ENCODE measurements at regions not wholly inside any gene's neighbourhood (a gene's known extent, or its start where the extent isn't known, plus 50 kb on each side); places are given as distances from the start of the nearest gene placed in this dataset.

GRCh38 chr2:16194530-16194929, 254.2 kb downstream of the MYCN start:
- ChIA-PET CTCF (no interaction called here), POLR2A (no interaction called here)

GRCh38 chr2:16194096-16194390, 253.7 kb downstream of the MYCN start:
- no peaks in the 10 kb centered on the region for H3K27me3 ChIP-seq (ENCODE audit: insufficient read depth, low read length, poor library complexity, severe bottlenecking)
- no peak overlapping the region for H3K4me3 ChIP-seq (ENCODE audit: low read length)
- H3K4me1 ChIP-seq (ENCODE audit: insufficient read depth, low read length) = no peaks in the 10 kb centered on the region
- DNase-seq = no peak
- CTCF ChIA-PET = no interaction called here
- POLR2A ChIA-PET = no interaction called here
- H3K36me3 ChIP-seq (ENCODE audit: insufficient read depth, low read length) = no peaks in the 10 kb centered on the region
- no peak overlapping the region for H3K4me3 Mint-ChIP-seq
- H3K9me3 Mint-ChIP-seq = peaks cover 0 to 4% (median 2%) of the 10 kb centered on the region in 5 donors
- H3K4me1 Mint-ChIP-seq = no peaks in the 10 kb centered on the region
- H3K27ac Mint-ChIP-seq = no peak overlapping the region
- H3K27ac ChIP-seq (ENCODE audit: low read depth, low read length) = no peak overlapping the region
- H3K36me3 Mint-ChIP-seq = no peaks in the 10 kb centered on the region
- no peaks in the 10 kb centered on the region for H3K9me3 ChIP-seq (ENCODE audit: low read length)
- H3K27me3 Mint-ChIP-seq = no peaks in the 10 kb centered on the region

More at GRCh38 chr2:16194530-16194929, 254.2 kb downstream of the MYCN start:
- H3K4me1 ChIP-seq (ENCODE audit: insufficient read depth, low read length) = no peaks in the 10 kb centered on the region
- H3K27me3 ChIP-seq (ENCODE audit: insufficient read depth, low read length, poor library complexity, severe bottlenecking) = no peaks in the 10 kb centered on the region
- Mint-ChIP-seq H3K4me3 (no peak overlapping the region), H3K4me1 (no peaks in the 10 kb centered on the region), H3K9me3 (peaks cover 0 to 4% (median 2%) of the 10 kb centered on the region in 5 donors), H3K36me3 (no peaks in the 10 kb centered on the region), H3K27me3 (no peaks in the 10 kb centered on the region), H3K27ac (no peak overlapping the region)
- DNase-seq = no peak
- H3K9me3 ChIP-seq (ENCODE audit: low read length) = no peaks in the 10 kb centered on the region
- H3K27ac ChIP-seq (ENCODE audit: low read depth, low read length) = no peak overlapping the region
- no peaks in the 10 kb centered on the region for H3K36me3 ChIP-seq (ENCODE audit: insufficient read depth, low read length)
- no peak overlapping the region for H3K4me3 ChIP-seq (ENCODE audit: low read length)

- no peaks in the 10 kb centered on the region for H3K36me3 ChIP-seq (ENCODE audit: insufficient read depth, low read length)
- Mint-ChIP-seq H3K27ac (no peak overlapping the region), H3K4me3 (no peak overlapping the region), H3K9me3 (peaks cover 0 to 4% (median 2%) of the 10 kb centered on the region in 5 donors), H3K4me1 (no peaks in the 10 kb centered on the region), H3K36me3 (no peaks in the 10 kb centered on the region), H3K27me3 (no peaks in the 10 kb centered on the region)
- H3K4me1 ChIP-seq (ENCODE audit: insufficient read depth, low read length) = no peaks in the 10 kb centered on the region
- no peak overlapping the region for H3K27ac ChIP-seq (ENCODE audit: low read depth, low read length)
- POLR2A ChIA-PET = no interaction called here
- no peaks in the 10 kb centered on the region for H3K27me3 ChIP-seq (ENCODE audit: insufficient read depth, low read length, poor library complexity, severe bottlenecking)
- CTCF ChIA-PET = no interaction called here
- no peak overlapping the region for H3K4me3 ChIP-seq (ENCODE audit: low read length)
- no peaks in the 10 kb centered on the region for H3K9me3 ChIP-seq (ENCODE audit: low read length)
- DNase-seq = no peak
Measured at GRCh38 chr2:16192416-16193216, 252.3 kb downstream of the MYCN start.

GRCh38 chr2:16191431-16192200, 251.3 kb downstream of the MYCN start:
- H3K9me3 ChIP-seq (ENCODE audit: low read length) = no peaks in the 10 kb centered on the region
- Mint-ChIP-seq H3K4me3 (no peak overlapping the region), H3K36me3 (no peaks in the 10 kb centered on the region), H3K4me1 (no peaks in the 10 kb centered on the region), H3K27me3 (peaks cover 0 to 1% of the 10 kb centered on the region in 2 donors), H3K27ac (no peak overlapping the region), H3K9me3 (peaks cover 0 to 4% (median 2%) of the 10 kb centered on the region in 5 donors)
- no peaks in the 10 kb centered on the region for H3K27me3 ChIP-seq (ENCODE audit: insufficient read depth, low read length, poor library complexity, severe bottlenecking)
- POLR2A ChIA-PET = no interaction called here
- no peak overlapping the region for H3K27ac ChIP-seq (ENCODE audit: low read depth, low read length)
- H3K4me3 ChIP-seq (ENCODE audit: low read length) = no peak overlapping the region
- no peaks in the 10 kb centered on the region for H3K36me3 ChIP-seq (ENCODE audit: insufficient read depth, low read length)
- no peak for DNase-seq
- H3K4me1 ChIP-seq (ENCODE audit: insufficient read depth, low read length) = no peaks in the 10 kb centered on the region
- CTCF ChIA-PET = no interaction called here

DNA sequence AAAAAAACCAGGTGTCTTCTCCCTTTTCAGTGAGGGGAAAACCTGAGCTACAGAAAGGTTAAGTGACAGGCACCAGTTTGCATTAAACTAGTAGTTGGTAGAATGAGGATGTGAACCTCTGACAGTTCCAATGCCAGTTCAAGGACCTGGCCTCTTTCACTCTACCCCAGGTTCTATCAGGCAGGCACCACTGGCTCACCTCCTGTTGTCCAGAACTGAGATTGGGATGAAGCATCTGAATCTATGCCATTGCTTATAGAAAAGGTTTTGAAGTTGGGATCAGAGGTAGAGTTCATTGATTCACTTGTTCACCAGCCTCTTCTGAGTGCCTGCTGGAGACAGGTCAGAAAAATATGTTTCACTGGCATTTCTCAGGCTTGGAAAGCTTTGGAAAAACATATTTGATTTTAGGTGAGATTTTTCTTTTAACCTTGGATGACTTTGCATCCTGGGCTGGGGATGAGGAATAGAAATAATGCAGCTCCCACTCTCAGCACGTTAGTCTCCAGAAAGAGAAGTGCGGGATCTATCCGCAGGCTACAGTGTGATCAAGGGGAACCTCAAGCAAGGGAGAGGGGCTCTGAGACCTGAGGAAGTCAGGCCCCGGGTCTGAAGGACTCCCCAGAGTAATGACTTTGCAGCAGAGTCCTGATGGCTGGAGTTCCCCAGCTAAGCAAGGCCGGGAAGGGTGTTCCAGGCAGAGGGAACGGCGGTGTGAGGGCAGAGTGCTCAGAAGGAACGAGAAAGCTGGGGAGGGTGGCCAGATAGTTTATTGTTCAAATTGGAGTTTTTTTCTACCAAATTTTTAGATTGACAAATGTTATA, 250.3 kb downstream of the MYCN start:
- CTCF ChIA-PET = no interaction called here

DNA sequence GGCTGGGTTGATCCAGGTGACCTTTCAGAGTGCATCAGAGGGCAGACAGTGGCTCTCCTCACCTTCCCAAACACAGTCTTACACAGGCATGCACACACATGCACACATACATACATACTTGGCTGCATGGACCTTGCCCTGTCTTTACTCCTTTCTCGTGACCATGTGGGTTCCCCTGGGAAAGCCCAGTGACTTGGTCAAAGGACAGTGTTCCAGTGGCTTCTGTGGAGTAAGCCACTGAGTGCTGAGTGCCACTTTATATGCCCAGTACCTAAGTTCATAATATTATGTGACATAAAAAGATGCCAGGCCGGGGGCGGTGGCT, 249.4 kb downstream of the MYCN start:
- peaks cover 0 to 1% of the 10 kb centered on the region in 2 donors for H3K27me3 Mint-ChIP-seq
- DNase-seq = no peak
- no peak overlapping the region for H3K27ac ChIP-seq (ENCODE audit: low read depth, low read length)
- no peaks in the 10 kb centered on the region for H3K27me3 ChIP-seq (ENCODE audit: insufficient read depth, low read length, poor library complexity, severe bottlenecking)
- H3K4me3 ChIP-seq (ENCODE audit: low read length) = no peak overlapping the region
- ChIA-PET CTCF (no interaction called here), POLR2A (no interaction called here)
- no peak overlapping the region for H3K27ac Mint-ChIP-seq
- H3K36me3 ChIP-seq (ENCODE audit: insufficient read depth, low read length) = no peaks in the 10 kb centered on the region
- H3K9me3 Mint-ChIP-seq = no peaks in the 10 kb centered on the region
- H3K9me3 ChIP-seq (ENCODE audit: low read length) = no peaks in the 10 kb centered on the region
- no peak overlapping the region for H3K4me3 Mint-ChIP-seq
- no peaks in the 10 kb centered on the region for H3K4me1 Mint-ChIP-seq
- no peaks in the 10 kb centered on the region for H3K4me1 ChIP-seq (ENCODE audit: insufficient read depth, low read length)
- H3K36me3 Mint-ChIP-seq = no peaks in the 10 kb centered on the region

More for the DNA sequence above, 250.3 kb downstream of the MYCN start:
- H3K27me3 Mint-ChIP-seq = peaks cover 0 to 1% of the 10 kb centered on the region in 2 donors
- H3K9me3 ChIP-seq (ENCODE audit: low read length) = no peaks in the 10 kb centered on the region
- H3K9me3 Mint-ChIP-seq = peaks cover 0 to 4% (median 0%) of the 10 kb centered on the region in 5 donors
- POLR2A ChIA-PET = no interaction called here
- no peaks in the 10 kb centered on the region for H3K36me3 ChIP-seq (ENCODE audit: insufficient read depth, low read length)
- no peaks in the 10 kb centered on the region for H3K4me1 ChIP-seq (ENCODE audit: insufficient read depth, low read length)
- H3K4me1 Mint-ChIP-seq = no peaks in the 10 kb centered on the region
- no peak overlapping the region for H3K4me3 ChIP-seq (ENCODE audit: low read length)
- no peak for DNase-seq
- no peak overlapping the region for H3K27ac Mint-ChIP-seq
- H3K36me3 Mint-ChIP-seq = no peaks in the 10 kb centered on the region
- no peak overlapping the region for H3K27ac ChIP-seq (ENCODE audit: low read depth, low read length)
- no peaks in the 10 kb centered on the region for H3K27me3 ChIP-seq (ENCODE audit: insufficient read depth, low read length, poor library complexity, severe bottlenecking)
- no peak overlapping the region for H3K4me3 Mint-ChIP-seq

GRCh38 chr2:16189029-16189835, 248.9 kb downstream of the MYCN start:
- no peaks in the 10 kb centered on the region for H3K4me1 Mint-ChIP-seq
- Histone ChIP-seq H3K4me3 (ENCODE audit: low read length) (no peak overlapping the region), H3K27me3 (ENCODE audit: insufficient read depth, low read length, poor library complexity, severe bottlenecking) (no peaks in the 10 kb centered on the region), H3K4me1 (ENCODE audit: insufficient read depth, low read length) (no peaks in the 10 kb centered on the region), H3K9me3 (ENCODE audit: low read length) (no peaks in the 10 kb centered on the region), H3K27ac (ENCODE audit: low read depth, low read length) (no peak overlapping the region), H3K36me3 (ENCODE audit: insufficient read depth, low read length) (no peaks in the 10 kb centered on the region)
- H3K27ac Mint-ChIP-seq = no peak overlapping the region
- peaks cover 0 to 2% (median 0%) of the 10 kb centered on the region in 5 donors for H3K9me3 Mint-ChIP-seq
- no peak overlapping the region for H3K4me3 Mint-ChIP-seq
- no peaks in the 10 kb centered on the region for H3K36me3 Mint-ChIP-seq
- DNase-seq = no peak
- ChIA-PET CTCF (no interaction called here), POLR2A (no interaction called here)
- H3K27me3 Mint-ChIP-seq = peaks cover 1 to 3% of the 10 kb centered on the region in 2 donors
